ENCODE measurements at regions not wholly inside any gene's neighbourhood (a gene's known extent, or its start where the extent isn't known, plus 50 kb on each side); places are given as distances from the start of the nearest gene placed in this dataset.

GRCh38 chrX:115936008-115936407 is 234.5 kb upstream of the AGTR2 start:
- TF ChIP-seq, protein P1, sequence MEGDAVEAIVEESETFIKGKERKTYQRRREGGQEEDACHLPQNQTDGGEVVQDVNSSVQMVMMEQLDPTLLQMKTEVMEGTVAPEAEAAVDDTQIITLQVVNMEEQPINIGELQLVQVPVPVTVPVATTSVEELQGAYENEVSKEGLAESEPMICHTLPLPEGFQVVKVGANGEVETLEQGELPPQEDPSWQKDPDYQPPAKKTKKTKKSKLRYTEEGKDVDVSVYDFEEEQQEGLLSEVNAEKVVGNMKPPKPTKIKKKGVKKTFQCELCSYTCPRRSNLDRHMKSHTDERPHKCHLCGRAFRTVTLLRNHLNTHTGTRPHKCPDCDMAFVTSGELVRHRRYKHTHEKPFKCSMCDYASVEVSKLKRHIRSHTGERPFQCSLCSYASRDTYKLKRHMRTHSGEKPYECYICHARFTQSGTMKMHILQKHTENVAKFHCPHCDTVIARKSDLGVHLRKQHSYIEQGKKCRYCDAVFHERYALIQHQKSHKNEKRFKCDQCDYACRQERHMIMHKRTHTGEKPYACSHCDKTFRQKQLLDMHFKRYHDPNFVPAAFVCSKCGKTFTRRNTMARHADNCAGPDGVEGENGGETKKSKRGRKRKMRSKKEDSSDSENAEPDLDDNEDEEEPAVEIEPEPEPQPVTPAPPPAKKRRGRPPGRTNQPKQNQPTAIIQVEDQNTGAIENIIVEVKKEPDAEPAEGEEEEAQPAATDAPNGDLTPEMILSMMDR (conservative IDR thresholded peaks at IDR 0.05; ENCODE audit: low read length), result no peak
- no peak for TF ChIP-seq EZH2phosphoT487 (IDR thresholded peaks at IDR 0.05; ENCODE audit: borderline replicate concordance)
